HG03378 (cell line): ENCODE measurements at regions not wholly inside any gene's neighbourhood (a gene's known extent, or its start where the extent isn't known, plus 50 kb on each side); places are given as distances from the start of the nearest gene placed in this dataset.
"Not testable (repeated sequence)": the region's sequence is repeated elsewhere in the genome, so short reads cannot be mapped to it uniquely, and the experiment has no call there.

Source experiments
- ATAC-seq: cut with Tn5 transposase; IDR thresholded peaks from one replicate; pipeline ENCODE4 v1.9.1; 2021; ENCODE audit warnings: mild to moderate bottlenecking, moderate library complexity; ENCODE audit not compliant: unreplicated experiment

DNA sequence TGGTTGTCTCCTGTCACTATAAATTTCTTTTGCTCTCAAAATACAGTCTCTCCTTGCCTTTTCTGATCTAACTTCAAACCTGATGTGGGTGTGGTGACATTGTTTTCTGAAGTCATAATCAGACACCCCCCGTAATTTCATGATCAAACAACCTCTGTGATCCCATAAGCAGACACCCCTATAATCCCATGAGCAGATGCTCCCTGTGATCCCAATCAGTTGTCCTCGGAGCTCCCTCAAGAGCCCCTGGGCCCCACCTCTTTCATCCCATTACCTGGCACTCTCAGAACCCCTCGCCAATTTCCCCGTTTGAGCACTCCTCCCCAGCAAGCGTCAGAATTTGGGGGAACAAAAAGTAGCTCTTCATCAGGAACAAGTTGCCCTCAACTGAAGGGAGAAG is 246.3 kb upstream of the FZD8 start:
- no peak for ATAC-seq

DNA sequence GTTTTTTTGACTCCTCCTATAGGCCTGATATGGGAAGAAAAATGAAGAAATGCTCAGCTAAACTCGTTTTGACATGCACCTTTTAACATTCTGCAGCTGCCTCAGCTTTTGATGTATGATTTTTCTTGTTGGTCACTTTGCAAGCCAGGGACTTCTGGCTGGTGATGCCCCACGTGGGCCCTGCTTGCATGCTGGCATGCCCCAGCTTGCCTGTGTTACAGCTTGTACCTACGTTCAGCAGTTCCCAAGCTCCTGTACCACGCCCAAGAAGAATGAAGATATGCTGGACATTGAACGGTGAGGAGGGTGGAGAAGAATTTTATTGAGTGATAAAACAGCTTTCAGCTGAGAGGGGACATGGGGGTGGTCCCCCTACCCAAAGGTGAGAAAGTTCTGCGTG is 245.6 kb upstream of the FZD8 start:
- ATAC-seq = no peak

DNA sequence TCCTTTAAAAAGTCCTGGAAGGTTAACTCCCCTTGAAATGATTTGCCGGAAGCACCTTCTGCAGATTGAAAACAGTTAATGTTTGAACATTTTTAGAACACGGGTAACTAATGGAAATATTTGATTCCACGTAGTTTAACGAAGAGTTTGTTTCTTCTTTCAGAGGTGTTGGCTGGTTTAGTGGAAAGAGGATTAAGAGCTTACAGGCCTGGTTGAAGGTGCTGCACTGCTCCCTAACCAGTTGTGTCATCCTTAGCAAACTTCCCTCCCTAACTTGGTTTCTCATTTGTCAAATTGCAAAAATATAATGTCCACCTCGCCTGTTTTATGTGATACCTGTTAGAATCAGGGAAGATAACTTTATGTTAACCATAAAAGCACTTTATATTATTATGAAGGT is 243.0 kb upstream of the FZD8 start:
- ATAC-seq = no peak

DNA sequence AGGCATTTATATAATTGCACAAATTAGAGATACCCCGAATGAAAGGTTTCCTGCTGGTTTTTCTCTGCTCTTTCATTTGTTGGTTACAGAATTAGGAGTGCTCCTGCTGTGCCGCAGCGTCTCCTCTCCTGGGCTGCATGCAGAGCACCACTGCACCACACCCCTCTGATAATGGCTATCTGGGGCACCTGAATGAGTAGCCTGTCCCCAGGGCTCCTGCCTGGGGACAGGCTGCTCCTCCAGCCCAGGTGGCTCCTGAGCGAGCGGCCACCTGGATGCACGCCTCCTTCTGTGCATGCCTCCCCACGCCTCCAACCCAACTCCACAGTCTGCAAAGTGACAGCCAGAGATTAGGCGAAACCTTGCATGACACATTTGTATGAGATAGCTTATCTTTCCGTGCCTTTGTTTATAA is 242.6 kb upstream of the FZD8 start:
- ATAC-seq = no peak

DNA sequence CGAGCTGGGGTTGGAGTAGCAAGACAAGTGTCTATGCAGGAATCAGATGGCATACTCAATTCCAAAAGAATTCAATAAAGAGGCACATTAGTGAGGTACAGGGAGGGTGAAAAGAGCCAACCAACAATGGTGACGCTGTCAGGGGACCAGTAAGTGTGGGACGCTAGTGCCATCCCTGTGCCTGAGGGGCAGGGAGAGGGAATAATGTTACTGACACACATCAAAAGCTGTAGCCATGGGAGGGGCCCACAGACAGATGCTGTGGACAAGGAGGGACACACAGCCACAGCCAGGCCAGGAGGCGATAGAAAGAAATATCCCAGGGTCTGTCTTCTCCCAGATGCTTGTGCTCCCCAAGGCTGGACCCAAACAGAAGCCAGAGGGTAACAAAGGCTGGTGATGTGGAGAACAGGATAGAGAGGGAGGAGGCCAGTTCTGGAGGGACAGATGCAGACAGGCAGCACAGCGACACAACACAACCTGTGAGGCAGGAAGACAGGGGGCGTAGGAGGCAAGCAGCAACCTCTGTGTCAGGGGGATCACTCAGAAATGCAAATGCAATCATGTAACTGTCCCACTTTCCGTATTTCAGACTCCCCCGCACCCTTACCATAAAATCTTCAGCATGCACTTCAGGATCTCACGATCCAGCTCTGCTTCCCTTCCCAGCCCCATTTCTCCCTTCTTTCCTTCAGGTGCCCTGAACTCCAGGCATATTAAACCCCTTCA is 240.5 kb upstream of the FZD8 start:
- no peak for ATAC-seq

DNA sequence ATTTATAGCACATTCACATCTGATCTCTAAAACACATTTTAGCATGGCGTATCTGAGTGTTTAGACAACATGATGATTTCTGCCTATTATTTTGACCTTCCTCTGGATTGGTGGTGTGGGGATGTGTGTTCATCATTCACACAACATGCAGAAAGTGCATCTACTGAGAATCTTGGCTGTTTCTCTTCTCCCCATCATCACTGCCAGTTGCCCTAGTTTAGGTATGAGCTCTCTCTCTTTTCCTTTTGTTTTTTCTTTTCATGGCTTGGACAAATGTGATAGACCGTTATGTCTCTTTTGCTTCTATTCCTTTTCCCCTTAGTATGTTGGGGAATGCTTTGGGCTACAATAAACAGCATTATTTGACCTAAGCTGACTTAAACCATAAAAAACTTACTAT is 239.2 kb upstream of the FZD8 start:
- no peak for ATAC-seq

DNA sequence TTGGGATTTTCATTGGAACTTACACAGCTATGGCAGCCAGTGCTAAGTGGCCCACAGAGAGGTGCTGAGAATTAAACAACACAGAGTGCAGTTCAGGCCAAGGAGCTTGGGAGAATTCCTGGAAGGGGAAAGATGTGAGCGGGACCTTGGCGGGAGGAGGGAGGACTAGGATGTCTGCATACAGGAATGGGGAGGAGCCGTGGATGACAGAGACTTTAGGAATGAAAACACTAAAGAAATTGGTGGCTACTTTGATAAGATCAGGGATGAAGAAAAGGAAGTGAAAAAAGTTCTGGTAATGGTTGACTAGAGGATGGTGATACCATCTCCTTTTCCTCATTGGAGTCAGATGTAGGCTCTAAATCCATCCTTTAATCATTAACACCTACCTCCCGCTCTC is 234.2 kb upstream of the FZD8 start:
- no peak for ATAC-seq

DNA sequence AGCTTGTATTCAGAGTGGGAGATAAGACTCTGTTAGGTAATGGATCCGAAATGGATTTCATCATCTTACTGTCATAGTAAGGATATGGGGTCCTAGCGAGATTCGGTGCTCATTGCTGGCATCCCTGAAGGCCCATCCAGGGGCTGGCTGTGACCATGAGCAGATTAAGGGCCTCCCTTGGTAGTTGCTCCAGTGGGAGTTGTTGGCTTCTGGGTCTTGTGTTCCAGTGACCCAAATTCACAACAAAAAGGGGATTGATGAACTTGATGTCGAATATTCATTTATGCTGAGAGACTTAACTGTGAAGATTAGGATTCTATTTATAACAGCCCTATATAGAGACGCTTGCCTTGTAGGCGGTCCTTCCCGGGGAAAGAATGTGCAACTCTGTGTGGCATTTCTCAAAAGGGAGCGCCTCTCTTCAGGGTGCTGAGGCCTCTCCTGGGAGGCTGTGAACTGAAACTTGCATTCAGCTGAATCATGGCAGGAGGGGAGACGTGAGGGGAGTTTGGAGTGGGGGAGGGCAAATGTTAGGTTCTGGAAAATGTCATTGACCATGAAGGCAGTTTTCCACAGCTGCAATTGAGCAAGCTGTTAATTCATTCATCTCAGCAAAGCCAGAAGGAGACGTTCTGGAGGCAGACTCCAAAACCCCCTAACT is 233.1 kb upstream of the FZD8 start:
- ATAC-seq = no peak

DNA sequence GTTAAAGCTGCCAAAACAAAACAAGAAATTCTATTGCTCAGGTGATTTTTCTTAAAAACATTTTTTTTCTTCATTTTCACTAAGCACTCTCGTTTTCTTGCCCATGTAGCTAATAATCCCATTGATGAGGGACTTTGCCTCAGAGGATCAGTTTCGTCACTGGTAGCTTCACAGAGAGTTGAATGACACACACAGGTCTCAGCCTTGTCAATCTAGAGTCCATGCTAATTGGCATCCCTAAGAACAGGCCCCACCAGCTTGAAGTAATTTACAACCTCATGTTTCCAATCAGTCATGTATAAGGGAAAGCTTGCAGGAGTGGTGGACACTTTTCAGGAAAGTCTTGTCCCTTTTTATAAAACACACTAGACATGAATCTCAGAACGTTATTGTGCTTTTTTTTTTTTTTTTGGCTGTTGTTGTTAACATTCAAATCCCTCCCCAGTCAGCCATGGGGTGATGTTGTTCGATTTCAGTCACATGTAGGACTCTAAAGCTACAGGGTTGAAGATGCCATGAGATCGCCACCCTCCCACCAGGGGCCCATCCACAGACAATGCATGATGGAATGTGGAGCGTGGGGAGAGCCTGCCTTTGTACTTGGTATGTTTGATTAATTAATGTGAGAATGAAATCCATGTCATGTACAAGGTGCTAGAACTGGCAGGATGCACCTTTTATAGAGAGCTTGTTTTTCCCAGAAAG is 232.4 kb upstream of the FZD8 start:
- no peak for ATAC-seq

DNA sequence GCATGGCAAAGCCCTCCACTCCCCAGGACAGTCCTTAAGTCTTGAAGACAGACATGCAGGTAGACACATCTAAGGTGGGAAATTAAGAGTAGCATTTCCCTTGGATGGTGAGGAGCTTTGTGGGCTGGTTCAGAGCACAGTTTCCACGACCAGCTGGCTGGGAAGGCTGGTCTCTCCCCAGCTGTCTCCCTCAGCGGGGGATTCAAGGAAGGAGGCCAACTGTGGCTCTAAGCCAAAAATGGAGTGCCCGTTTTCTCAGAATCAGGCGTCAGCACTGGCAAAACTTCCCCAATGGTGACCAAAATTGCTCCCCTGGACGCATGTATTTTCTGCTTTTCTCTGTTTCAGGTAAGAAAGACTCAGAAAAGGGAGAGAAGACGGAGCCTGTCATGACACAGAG is 230.6 kb upstream of the FZD8 start:
- no peak for ATAC-seq

DNA sequence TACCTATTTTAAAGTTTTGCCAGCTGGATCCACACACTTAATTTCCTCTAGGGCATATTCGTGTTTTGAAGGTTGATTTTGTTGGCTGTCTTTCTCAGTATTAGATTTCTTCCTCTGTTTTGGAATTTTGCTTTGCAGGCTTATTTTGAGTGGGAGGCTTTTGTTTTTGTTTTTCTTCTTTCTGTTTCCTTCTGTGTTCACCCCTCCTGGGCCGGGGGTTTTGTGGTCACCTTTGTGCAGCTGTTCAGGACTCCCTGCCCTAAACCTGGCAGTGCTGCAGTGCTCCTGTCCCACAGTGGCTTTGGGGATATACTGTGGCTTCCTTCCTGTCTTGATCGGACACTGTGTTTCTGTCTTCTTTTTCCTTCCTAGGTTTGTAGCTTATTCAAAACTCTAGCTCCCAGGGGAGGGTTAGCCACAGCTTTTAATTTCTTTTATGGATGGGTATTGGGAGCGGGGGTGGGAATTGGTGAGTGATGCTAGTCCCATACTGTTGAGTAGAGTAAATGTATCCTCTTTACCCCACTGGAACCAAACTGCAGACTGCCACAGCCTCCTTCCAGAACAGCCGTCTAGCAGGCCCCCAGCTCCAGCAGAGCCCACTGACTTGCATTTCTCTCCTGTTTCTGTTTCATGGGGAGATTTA is 228.7 kb upstream of the FZD8 start:
- ATAC-seq = no peak

DNA sequence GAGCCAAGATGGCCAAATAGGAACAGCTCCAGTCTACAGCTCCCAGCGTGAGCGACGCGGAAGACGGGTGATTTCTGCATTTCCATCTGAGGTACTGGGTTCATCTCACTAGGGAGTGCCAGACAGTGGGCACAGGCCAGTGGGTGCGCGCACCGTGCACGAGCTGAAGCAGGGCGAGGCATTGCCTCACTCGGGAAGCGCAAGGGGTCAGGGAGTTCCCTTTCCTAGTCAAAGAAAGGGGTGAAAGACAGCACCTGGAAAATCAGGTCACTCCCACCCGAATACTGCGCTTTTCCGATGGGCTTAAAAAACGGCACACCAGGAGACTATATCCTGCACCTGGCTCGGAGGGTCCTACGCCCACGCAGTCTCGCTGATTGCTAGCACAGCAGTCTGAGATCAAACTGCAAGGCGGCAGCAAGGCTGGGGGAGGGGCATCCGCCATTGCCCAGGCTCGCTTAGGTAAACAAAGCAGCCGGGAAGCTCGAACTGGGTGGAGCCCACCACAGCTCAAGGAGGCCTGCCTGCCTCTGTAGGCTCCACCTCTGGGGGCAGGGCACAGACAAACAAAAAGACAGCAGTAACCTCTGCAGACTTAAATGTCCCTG is 216.7 kb upstream of the FZD8 start:
- ATAC-seq = not testable (repeated sequence)

DNA sequence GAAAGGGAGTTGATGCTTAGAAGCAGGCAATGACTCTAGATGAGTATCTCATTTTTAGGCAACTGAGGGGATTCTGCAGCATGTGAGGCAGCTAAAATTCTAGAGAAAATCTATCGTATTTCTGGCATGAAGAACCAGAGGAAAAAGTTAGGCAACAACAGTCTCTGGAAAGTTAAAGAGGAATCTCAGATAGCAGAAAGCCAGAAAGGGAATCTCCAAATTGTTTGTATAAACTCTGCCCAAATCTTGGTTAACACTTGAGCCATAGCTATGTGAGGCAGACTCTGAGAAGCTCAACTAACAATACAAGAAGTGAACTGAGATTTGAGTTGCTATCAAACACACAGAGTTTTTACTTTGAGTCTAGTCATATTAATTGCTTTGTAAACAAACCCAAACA is 215.8 kb upstream of the FZD8 start:
- no peak for ATAC-seq

DNA sequence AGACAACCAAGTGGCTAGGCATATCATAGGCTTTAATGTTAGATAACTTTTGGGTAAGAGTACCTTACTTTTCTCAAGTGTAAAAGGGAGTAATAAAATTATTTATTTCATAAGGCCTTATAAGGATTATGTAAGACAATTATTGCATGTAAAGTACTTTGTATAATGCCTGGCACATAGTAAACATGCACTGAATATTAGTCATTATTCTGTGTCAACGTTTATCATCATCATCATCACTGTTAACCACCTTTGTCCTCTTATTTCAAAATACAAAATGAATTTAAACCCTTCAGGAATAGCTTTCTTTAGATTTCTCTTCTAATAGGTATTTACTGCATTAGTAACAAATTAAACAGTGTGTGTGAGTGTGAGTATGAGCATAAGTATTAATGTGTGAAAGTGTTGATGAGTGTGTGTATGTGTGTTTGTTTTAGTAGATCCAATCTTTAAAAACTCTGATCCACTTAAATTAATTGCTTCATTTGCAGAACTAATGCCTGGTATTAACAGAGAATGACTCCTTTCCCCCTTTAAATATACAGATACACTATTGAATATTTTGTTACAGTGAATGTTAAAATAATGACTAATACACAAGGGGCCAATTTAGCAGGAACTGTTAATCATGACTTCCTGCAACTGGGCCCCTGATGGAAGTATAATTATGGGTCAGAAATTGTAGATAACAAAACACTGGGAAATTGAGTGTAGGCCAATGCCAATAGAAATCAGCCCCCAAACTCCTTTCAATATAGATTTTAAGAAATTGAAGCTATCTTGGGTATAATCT is 213.3 kb upstream of the FZD8 start:
- ATAC-seq = no peak

DNA sequence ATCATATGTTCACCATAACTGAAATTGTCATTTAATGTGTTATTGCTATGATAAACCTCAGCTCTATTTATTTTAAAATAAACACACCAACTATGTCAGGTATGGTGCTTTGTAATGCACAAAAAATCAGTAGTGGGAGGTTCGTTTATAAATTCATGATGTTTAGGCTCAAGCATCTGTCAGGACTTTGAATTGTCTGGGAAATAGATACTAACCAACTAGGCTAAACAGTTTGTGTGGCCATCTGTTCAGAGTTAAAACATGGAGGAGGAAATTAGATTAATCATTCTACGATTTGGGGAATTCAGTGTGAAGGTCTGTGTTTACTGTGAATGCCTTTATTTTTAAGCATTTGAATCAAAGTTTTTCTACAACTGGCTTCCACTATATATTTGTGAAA is 212.6 kb upstream of the FZD8 start:
- no peak for ATAC-seq

DNA sequence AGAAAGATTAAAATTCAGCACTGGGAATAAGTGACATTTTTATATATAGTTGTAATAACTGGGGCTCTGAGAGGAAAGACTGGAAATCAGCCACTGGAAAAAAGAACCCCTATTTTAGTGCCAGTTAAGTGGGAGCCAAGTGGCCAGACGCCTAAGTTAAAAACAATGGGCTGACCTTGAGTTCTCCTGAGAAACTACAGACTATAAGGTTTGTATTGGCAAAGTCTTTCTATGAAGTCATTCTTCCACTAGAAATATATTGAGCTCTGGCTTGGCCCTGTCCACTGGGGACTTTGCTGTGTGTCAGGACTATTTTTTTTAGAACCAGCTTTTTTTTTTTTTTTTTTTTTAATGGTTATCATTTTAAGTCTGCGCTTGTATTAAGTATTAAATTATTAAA is 210.6 kb upstream of the FZD8 start:
- no peak for ATAC-seq

DNA sequence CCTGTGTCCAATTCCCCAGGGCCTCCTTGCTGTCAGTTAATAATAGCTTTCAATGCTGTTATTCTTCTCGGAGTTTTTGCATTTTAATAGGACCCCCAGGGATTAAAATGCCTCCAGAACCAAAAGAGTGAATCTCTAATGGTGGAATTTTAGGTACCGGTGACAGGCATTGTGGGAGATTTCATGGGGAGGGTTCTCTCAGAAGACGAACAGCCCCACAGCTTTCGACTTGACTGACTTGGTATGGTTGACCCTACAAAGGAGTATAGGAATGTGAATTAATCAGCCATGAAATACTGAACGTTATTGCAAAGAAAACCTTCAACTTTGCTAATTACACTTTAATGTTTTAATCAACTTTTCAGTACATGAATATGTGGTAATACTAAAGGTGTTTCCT is 206.3 kb upstream of the FZD8 start:
- ATAC-seq = no peak

DNA sequence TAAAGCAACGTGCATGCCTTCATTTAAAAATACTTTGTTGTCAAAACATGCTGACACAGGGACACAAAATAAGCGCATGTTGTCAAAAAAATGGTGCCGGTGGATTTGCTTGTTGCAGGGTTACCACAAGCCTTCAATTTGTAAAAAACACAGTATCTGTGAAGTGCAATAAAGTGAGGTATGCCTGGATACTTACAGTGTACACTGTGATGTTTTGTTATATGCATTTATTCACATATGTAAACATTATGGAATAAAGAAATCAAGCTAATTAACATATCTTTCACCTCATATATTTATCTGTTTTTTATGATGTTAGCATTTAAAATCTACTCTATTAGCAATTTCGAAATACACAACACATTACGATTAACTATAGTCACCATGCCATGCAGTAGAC is 202.6 kb upstream of the FZD8 start:
- ATAC-seq = no peak

DNA sequence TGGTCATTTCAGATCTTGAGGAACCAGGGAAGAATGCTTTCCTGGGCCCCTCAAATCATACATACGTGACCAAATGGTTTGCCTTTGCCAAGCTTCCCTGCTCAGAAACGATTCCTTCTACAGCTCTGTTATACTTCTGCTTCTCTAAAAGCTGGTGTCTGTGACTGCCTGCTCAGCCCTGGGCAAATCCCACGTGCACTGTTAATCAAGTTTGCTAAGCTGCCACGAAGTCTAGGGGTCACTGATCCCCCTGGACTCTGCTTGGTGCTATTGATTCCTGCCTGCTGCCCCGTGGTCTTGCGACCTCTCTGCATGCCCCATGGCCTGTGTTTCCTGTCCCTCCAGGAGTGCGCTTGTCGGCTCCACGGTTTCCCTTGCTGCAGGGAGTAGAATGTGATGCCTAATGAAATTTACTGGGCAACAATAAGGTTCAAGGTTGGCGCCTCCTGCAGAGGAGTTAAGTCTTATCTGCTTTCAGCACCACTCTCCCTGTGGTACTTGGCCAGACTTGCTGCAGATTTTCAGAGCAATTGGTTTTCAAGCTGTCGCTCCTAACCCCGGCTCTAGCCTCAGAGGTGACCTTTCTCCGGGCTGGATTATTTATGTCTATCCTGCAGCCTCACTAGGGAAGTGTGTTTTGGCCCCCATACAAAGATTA is 201.6 kb upstream of the FZD8 start:
- no peak for ATAC-seq

DNA sequence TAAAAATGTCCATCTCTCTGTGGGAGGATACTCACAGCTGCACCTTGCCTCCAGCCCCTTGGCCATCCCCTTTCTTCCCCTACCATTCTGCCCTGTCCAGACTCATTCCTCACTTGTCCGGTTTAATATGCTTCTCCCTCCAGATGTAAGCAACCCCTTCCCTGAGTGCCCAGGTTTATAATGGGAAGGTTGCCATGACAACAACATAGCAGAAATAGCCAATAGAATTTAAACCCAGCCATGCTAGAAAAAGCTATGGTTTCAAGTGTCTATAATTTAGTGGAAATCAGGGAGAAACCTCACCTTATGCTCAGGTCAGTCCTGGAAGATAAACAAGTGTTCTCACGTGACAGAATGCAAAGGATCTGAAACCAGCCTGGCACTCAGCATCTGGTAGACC is 196.0 kb upstream of the FZD8 start:
- ATAC-seq = no peak
